IPS-NIHi7 (cell line): ENCODE measurements at regions not wholly inside any gene's neighbourhood (a gene's known extent, or its start where the extent isn't known, plus 50 kb on each side); places are given as distances from the start of the nearest gene placed in this dataset.
A peak's percentile ranks its signal among the peaks of the same experiment; 100 is the strongest.

ENCODE experiments used
- DNase-seq: peaks from one replicate; pipeline ENCODE4 v3.0.0; 2012; ENCODE audit warnings: mixed read lengths; ENCODE audit errors: extremely low spot score

- no peak for DNase-seq
Observed at GRCh38 chr9:80554301-80554700, 982.5 kb downstream of the TLE4 start.

GRCh38 chr9:80552931-80553330, 981.2 kb downstream of the TLE4 start:
- no peak for DNase-seq

- no peak for DNase-seq
Observed at GRCh38 chr9:80550181-80550580, 978.4 kb downstream of the TLE4 start.

GRCh38 chr9:80547613-80548012, 975.8 kb downstream of the TLE4 start:
- DNase-seq, result no peak

GRCh38 chr9:80540387-80540786, 968.6 kb downstream of the TLE4 start:
- no peak for DNase-seq

- no peak for DNase-seq
Observed at GRCh38 chr9:80538976-80539375, 967.2 kb downstream of the TLE4 start.

- no peak for DNase-seq
Observed at GRCh38 chr9:80522465-80522864, 950.7 kb downstream of the TLE4 start.

- DNase-seq, result no peak
Observed at GRCh38 chr9:80521151-80521550, 949.4 kb downstream of the TLE4 start.

GRCh38 chr9:80520231-80520630, 948.5 kb downstream of the TLE4 start:
- no peak for DNase-seq

GRCh38 chr9:80518441-80518840, 946.7 kb downstream of the TLE4 start:
- no peak for DNase-seq

- no peak for DNase-seq
Observed at GRCh38 chr9:80516679-80517078, 944.9 kb downstream of the TLE4 start.

GRCh38 chr9:80509358-80509757, 937.6 kb downstream of the TLE4 start:
- DNase-seq, result no peak

GRCh38 chr9:80507611-80508010, 935.8 kb downstream of the TLE4 start:
- no peak for DNase-seq

GRCh38 chr9:80504601-80505230, 933.0 kb downstream of the TLE4 start:
- no peak for DNase-seq

GRCh38 chr9:80503671-80504281, 932.0 kb downstream of the TLE4 start:
- no peak for DNase-seq

- no peak for DNase-seq
Observed at GRCh38 chr9:80502306-80502705, 930.5 kb downstream of the TLE4 start.

GRCh38 chr9:80501635-80502034, 929.9 kb downstream of the TLE4 start:
- no peak for DNase-seq

GRCh38 chr9:80500300-80500699, 928.5 kb downstream of the TLE4 start:
- peak; percentile 12 for DNase-seq

GRCh38 chr9:80498001-80498555, 926.3 kb downstream of the TLE4 start:
- DNase-seq, result no peak

GRCh38 chr9:80496901-80497556, 925.3 kb downstream of the TLE4 start:
- DNase-seq, result no peak

GRCh38 chr9:80493258-80493657, 921.5 kb downstream of the TLE4 start:
- no peak for DNase-seq

- DNase-seq, result no peak
Observed at GRCh38 chr9:80492221-80492620, 920.5 kb downstream of the TLE4 start.

- DNase-seq, result no peak
Observed at GRCh38 chr9:80491086-80491696, 919.4 kb downstream of the TLE4 start.
